ENCODE measurements at regions not wholly inside any gene's neighbourhood (a gene's known extent, or its start where the extent isn't known, plus 50 kb on each side); places are given as distances from the start of the nearest gene placed in this dataset.

DNA sequence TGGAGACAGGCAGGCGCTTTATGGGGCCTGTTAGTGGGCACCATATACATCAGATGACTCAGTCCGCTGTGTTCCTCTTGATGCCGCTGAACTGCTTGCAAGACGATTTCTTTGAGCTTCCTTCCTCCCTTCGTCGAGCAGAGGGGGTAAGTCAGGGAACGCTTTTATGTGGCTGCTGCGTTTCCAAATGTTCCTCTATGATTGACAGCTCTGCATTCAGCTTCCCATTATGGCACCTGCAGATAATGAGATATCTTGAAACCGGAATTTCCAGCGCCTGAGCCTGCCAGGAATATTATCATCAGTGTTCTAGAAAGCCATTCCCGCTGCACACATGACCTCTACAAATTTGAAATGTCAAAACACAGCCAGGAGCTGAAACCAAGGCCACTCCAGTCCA is 257.0 kb downstream of the TSHZ3 start:
- DNase-seq: no peak

DNA sequence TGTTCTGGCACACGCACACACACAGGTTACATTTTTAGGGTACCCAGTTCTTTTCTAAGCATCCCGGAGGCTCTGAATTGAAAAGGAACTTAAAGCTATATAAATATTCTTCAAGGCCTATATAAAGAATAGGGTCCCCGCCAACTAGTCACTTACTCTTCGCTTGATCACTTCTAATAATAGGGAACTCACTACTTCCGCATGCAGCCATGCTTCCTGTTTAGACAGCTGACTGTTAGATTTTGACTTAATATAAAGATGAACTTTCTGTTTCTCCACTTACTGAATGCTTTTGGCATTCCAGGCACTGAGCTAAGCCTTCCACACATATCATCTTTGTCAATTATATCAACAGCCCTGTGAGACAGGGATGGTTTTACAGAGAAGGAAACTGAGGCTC is 259.6 kb downstream of the TSHZ3 start:
- DNase-seq: no peak

- DNase-seq: no peak
Measured at GRCh38 chr19:31085125-31085524, 264.1 kb downstream of the TSHZ3 start.

DNA sequence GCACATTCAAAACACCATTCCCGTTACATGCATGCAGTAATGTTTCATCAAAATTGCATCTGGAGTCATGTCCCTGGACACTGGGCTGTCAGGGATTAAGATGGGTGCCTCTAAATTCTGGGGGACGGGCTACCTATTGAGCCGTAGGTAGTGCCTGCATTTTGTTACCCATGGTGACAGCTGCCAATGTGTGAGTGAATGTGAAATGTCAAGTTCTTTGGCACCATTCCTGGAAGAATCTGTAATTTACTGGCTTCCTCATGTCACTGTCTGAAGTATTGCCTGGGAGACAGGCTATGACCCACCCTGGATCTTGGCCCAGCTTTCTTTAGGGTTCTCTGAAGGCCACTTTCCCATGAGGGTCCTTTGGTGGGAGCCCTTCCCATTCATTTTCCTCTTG is 266.1 kb downstream of the TSHZ3 start:
- DNase-seq: no peak

- no peak for DNase-seq
Measured at GRCh38 chr19:31075146-31075655, 274.0 kb downstream of the TSHZ3 start.

GRCh38 chr19:31074199-31075125 is 274.8 kb downstream of the TSHZ3 start:
- no peak for DNase-seq

DNA sequence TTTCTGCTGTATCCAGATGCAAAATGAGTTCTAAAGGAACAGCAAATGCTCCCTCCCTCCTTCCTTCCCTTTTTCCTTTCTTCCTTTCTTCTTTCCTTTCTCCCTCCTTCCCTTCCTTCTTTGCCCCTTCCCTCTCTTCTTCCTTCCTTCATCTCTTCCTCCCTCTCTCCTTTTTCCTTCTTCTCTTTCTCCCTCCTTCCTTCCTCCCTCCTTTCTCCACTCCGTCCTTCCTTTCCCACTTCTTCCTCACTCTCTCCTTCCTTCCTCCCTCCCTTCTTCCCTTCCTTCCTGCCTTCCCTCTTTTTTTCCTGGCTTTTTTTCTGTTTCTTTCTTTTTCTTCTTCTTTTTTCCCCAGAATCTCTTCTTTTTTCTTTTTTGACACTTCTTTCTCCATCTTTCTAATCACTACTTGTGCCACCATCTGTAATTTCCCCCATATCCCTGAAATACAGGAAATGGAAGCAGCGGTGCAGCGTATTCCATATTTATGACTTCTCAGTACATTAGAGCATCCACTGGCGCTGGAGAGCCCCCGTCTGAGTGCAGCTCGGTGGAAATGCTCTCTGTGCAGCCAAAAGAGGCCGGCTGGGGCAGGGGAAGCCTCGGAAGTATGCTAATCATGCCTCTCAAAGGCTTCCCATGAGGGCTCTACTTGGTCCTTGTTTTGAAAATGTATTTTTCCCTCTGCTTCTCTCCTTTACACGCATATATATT is 275.6 kb downstream of the TSHZ3 start:
- no peak for DNase-seq

DNA sequence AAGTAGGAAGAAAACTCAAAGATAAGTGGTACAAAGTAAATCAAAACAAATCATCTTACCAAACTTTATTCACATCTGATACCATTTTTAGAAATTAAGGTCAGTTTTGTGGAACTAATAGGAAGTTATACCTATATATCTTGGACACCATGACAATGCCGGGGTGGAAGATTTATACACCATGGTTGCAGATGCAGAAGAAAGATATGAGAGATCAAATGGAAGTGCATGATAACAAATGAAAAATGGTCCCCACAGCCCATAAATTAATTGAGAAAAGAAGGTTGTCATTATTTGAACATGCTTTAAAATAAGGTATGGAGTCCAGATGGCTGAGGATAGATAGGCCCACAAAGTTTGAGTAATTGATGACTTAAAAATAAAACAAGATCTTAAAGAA is 276.8 kb downstream of the TSHZ3 start:
- no peak for DNase-seq

DNA sequence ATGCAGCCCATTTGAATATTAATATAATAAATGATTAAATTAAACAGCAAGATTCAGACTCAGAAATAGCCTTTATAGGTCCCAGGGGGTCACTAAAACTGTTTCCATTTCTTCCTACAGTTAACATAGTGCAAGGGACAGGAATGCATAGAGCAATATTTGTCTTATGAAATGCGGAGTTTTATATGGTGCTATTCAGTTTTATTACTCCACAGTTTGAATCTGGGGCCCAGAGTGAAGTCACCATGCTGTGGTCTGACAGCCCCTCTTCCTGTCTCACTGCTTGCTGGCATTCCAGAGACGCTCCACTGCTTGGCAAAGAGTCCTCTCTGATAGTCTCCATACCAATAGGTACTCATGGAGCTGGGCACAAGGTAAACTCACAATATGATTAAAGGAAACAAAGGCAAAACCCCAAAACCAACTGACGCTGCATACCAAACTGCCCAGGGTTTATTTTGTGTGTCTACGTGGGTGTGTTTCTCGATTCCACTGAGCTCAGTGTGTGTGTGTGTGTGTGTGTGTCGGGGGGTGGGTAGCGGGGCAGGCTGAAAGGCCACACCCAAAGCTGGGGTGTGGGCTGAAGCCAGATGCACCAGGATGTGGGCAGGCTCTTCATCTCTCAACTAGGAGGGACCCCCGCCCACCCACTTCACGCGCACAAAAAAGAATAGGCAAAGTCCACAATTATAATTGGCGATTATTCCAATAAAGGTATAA is 277.9 kb downstream of the TSHZ3 start:
- peak; percentile 49 for DNase-seq

DNA sequence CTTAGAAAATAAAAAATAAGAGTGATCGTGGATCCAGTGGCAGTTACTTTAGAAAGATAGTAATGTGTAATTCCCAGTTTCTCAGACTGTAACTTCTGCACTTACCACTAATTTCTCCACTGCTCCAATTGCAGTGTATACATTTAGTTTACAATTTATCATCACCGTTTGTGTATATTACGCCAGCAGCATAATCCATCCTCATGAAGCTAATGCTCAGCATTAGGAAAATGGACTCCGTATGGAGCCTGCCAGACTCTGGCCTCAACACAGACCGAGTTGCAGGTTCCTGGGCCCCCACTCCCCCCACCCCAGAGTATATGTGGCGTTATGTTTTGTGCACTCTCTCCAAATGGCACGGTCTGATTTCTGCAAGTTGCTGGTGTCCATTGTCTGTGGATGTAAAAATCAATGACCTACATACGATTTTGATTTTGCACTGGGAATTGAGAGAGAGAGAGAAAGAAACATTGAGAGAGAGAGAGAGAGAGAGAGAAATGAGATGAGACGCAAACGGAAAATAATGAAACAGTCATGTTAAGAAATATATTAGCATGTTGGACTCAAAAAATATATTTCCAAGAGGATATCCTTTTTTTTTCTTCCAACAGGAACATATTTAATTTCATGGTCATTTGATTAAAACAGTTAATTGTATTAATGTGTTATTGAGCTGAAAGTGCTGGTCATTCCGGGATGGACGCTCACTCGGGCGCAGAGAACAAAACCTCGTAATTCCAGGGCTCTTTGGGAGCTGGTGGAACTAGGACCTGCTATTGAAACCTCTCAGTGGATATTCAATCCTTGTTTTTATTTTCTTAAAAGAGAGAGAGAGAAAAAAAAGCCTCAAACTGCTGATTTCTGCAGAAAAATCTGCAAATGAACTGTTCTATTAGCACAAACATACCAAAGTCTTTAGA is 278.8 kb downstream of the TSHZ3 start:
- peak; percentile 38 for DNase-seq

- DNase-seq: no peak
Measured at GRCh38 chr19:31068268-31068667, 281.0 kb downstream of the TSHZ3 start.

GRCh38 chr19:31066385-31066784 is 282.9 kb downstream of the TSHZ3 start:
- peak; percentile 17 for DNase-seq

GRCh38 chr19:31064491-31064890 is 284.7 kb downstream of the TSHZ3 start:
- DNase-seq: peak; percentile 9

DNA sequence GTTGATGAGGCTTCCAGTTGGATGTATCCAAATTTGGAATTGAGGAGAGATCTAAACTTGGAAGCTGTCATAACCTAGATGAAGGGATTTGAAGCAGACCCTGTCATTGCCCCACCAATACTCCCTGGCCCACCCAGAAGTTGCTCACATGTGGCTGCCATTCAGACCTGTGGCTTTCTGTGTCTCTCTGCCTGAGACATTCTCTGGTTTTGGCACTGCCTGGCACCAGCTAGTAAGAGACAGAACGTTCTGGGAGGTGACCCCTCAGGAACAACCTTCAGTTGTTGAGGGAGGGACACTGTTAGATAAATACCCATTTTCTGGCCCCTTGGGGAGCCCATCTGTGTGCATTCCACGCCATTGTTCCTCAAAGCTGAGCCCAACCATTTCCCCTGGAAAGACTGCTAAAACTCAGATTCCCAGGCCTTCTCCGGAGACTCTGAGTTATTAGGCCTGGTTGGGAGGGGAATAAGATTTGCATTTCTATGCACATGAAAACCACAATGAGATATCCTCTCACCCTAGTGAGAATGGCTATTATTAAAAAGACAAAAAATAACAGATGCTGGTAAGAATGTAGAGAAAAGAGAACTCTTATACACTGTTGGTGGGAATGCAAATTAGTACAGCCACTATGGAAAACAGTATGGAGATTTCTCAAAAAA is 290.4 kb downstream of the TSHZ3 start:
- no peak for DNase-seq

GRCh38 chr19:31057476-31057875 is 291.8 kb downstream of the TSHZ3 start:
- no peak for DNase-seq

GRCh38 chr19:31055454-31055853 is 293.8 kb downstream of the TSHZ3 start:
- no peak for DNase-seq

DNA sequence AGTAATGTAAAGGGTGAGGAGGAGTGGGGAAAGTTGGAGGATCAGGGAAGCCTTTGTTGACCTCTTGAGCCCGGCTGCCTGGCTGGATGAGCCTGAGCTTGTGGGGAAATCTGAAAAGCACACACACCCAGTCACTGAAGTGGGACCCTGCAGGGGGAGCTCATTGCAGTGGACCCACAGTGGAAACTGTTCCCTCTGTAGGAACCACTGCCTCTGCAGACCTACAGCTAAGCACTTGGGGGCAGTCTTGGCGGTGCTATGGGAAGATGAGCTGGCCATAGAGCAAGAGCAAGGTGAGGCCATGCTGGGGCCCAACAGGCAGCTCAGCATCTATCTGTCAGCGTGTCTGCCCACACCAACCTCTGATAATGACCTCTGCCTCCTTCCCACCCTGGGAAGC is 294.8 kb downstream of the TSHZ3 start:
- no peak for DNase-seq

GRCh38 chr19:31049431-31049830 is 299.8 kb downstream of the TSHZ3 start:
- DNase-seq: no peak

DNA sequence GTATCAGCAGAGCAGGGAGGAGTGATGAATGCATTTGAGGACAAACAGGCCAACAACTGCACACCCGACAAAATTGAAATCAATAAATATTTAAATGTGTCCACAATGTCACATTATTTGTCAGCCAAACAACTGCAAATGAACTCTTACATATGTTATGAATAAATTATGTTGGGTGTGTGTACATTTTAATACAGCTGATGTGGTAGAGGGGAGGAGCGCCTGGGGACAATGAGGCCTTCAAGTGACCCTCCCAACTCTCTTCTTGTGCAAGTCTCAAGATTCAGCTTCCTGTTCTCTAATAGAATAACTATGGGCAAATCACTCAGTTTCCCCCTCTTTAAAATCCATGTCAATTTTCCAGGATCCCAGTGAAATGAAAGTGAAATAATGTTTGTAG is 303.2 kb downstream of the TSHZ3 start:
- DNase-seq: no peak

DNA sequence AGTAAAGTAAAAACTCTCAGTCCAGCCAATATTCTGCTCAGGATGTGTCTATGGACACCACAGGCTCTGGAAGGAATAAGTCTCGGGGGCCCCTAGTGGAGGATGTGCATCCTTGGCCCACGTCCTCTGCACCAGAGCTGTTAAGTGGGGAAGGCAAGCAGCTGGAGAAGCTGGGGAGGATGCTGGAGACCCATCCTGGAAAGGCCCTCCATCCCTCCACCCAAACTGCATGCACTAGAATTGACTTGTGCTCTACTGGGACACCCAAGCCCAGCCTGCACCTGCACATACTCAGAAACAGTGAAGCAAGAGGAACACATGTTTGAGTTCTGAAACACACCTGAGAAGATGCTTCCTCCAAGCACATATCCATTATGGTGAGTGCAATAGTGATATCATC is 307.8 kb downstream of the TSHZ3 start:
- no peak for DNase-seq

DNA sequence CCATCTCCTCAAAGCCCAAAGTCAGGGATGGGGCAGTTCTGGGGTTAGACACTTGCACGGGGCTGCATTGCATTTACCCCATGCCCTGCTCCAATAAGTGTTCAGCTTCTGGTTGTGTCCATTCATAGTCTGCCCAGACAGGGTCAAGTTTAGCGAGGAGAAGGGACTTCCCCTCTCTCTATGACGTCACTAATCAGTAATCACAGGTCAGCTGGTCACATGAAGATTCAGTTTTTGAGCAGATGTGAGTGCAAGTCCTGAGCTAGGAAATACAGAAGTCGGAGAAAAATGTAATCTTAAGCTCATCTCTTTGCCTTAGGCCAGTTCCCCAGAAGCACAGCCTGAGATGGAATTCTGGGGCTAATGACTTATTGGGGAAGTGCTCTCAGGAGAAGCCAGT is 310.1 kb downstream of the TSHZ3 start:
- DNase-seq: no peak
